ENCODE measurements at regions not wholly inside any gene's neighbourhood (a gene's known extent, or its start where the extent isn't known, plus 50 kb on each side); places are given as distances from the start of the nearest gene placed in this dataset.

- no peaks in the 10 kb centered on the region for H3K36me3 ChIP-seq (ENCODE audit: control insufficient read depth in 2 of 4, insufficient read depth in 4 of 4, low read length in 3 of 4)
- no peaks in the 10 kb centered on the region for H3K79me1 ChIP-seq (ENCODE audit: low read depth, low read length)
- H4K5ac ChIP-seq (ENCODE audit: insufficient read length, low read depth, low read length) = no peak overlapping the region
- H3K56ac ChIP-seq (replicated peaks; ENCODE audit: insufficient read length, low read depth, low read length) = no peak overlapping the region
- H3K27me3 ChIP-seq (replicated peaks in 1 of 4; ENCODE audit: control insufficient read depth in 3 of 4, extremely low read depth in 1 of 4, insufficient read depth in 3 of 4, low read length in 3 of 4) = no peaks in the 10 kb centered on the region
- H4K91ac ChIP-seq (replicated peaks; ENCODE audit: insufficient read length, low read length) = no peak overlapping the region
- H4K8ac ChIP-seq (ENCODE audit: extremely low read depth, insufficient read depth, low read length) = no peak overlapping the region
- H2BK20ac ChIP-seq (ENCODE audit: low read length) = no peak overlapping the region
- no peaks in the 10 kb centered on the region for H3K9me3 ChIP-seq (ENCODE audit: insufficient read depth in 2 of 2, low read depth in 1 of 2, low read length in 1 of 2)
- H3K79me2 ChIP-seq (ENCODE audit: control insufficient read depth in 1 of 2, insufficient read depth in 2 of 2, low read length in 2 of 2) = no peaks in the 10 kb centered on the region
- H3K18ac ChIP-seq (ENCODE audit: extremely low read depth, low read length) = no peak overlapping the region
- no peak overlapping the region for H3K4me3 ChIP-seq (ENCODE audit: extremely low read depth in 1 of 4, insufficient read depth in 2 of 4, low read depth in 3 of 4, low read length in 4 of 4)
- no peak overlapping the region for H2BK120ac ChIP-seq (replicated peaks; ENCODE audit: low read depth, low read length)
- CTCF ChIA-PET (ENCODE audit: partially characterized antibody) = interaction anchor here (0.7 kb wide), 2 partner anchors 526 to 628 kb away, joined by 3 read pairs; no protein-coding TSS in a partner anchor
- H2AK5ac ChIP-seq (ENCODE audit: low read depth, low read length) = no peak overlapping the region
- no peaks in the 10 kb centered on the region for H4K20me1 ChIP-seq (replicated peaks in 1 of 2; ENCODE audit: control insufficient read depth in 1 of 2, insufficient read depth in 2 of 2, low read length in 2 of 2)
- no peak overlapping the region for H3K23ac ChIP-seq (ENCODE audit: insufficient read length)
- no peak overlapping the region for H2AFZ ChIP-seq (ENCODE audit: low read length)
- no peak overlapping the region for H2BK5ac ChIP-seq (ENCODE audit: low read depth, low read length)
- no peak overlapping the region for H3K14ac ChIP-seq (ENCODE audit: insufficient read length)
- DNase-seq (ENCODE audit: low read depth in 1 of 2, low spot score in 2 of 2) (no peak), FAIRE-seq (no peak)
- H3K27ac ChIP-seq (ENCODE audit: low read depth, low read length) = no peak overlapping the region
- TF ChIP-seq TEAD4 (IDR thresholded peaks at IDR 0.05; ENCODE audit: low read depth, low read length) (no peak), ATF2 (IDR thresholded peaks at IDR 0.05; ENCODE audit: low read length) (no peak), KDM4A (IDR thresholded peaks at IDR 0.05; ENCODE audit: low read depth, low read length, severe bottlenecking) (no peak), BACH1 (IDR thresholded peaks at IDR 0.05; ENCODE audit: low read length) (no peak), SIRT6 (IDR thresholded peaks at IDR 0.05; ENCODE audit: low read length) (no peak), HDAC6 (IDR thresholded peaks at IDR 0.05; ENCODE audit: low read depth, low read length) (no peak), MAFK (IDR thresholded peaks at IDR 0.05; ENCODE audit: low read depth, low read length) (no peak), KDM1A (IDR thresholded peaks at IDR 0.05; ENCODE audit: borderline replicate concordance, low read length) (no peak), ASH2L (IDR thresholded peaks at IDR 0.05; ENCODE audit: low read length) (no peak), RXRA (IDR thresholded peaks at IDR 0.05; ENCODE audit: insufficient read depth, low read depth, low read length) (no peak), EZH2 (IDR thresholded peaks at IDR 0.05; ENCODE audit: low read depth, low read length, severe bottlenecking) (no peak)
- no peak overlapping the region for H3K4ac ChIP-seq (replicated peaks; ENCODE audit: insufficient read length, low read depth, low read length)
- no peaks in the 10 kb centered on the region; the same call in 1 of the 2 replicates for H3K23me2 ChIP-seq (ENCODE audit: low read depth, low read length)
- H3K4me1 ChIP-seq (replicated peaks in 1 of 4; ENCODE audit: control insufficient read depth in 3 of 4, insufficient read depth in 4 of 4, low read length in 3 of 4) = no peaks in the 10 kb centered on the region
- no peak overlapping the region for H2BK12ac ChIP-seq (ENCODE audit: low read depth, low read length)
- H3K9ac ChIP-seq (replicated peaks in 1 of 4; ENCODE audit: extremely low read depth in 1 of 4, low read depth in 3 of 4, low read length in 3 of 4) = no peak overlapping the region
- H3K4me2 ChIP-seq (ENCODE audit: insufficient read depth in 1 of 2, low read depth in 2 of 2, low read length in 2 of 2) = no peak overlapping the region
- 84% methylated on average over 3 of the region's 3 CpGs; no CpG with 5 or more reads in 1 of the 2 experiments for WGBS, 2 experiments (ENCODE audit: extremely low coverage in 1 of 2, insufficient coverage in 1 of 2, insufficient read length in 1 of 2, insufficient replicate concordance in 2 of 2, low coverage in 1 of 2, low lambda C conversion rate in 2 of 2, missing lambda C conversion rate in 1 of 2)
- POLR2A ChIA-PET (ENCODE audit: partially characterized antibody) = no interaction called here
- H2BK15ac ChIP-seq (ENCODE audit: low read length) = no peak overlapping the region
These were observed 897.9 kb upstream of the AUTS2 start for GRCh38 chr7:68700414-68700813.

Measured in H1 (cell line).